ENCODE measurements at regions not wholly inside any gene's neighbourhood (a gene's known extent, or its start where the extent isn't known, plus 50 kb on each side); places are given as distances from the start of the nearest gene placed in this dataset.
"Not testable (repeated sequence)": the region's sequence is repeated elsewhere in the genome, so short reads cannot be mapped to it uniquely, and the experiment has no call there.

DNA sequence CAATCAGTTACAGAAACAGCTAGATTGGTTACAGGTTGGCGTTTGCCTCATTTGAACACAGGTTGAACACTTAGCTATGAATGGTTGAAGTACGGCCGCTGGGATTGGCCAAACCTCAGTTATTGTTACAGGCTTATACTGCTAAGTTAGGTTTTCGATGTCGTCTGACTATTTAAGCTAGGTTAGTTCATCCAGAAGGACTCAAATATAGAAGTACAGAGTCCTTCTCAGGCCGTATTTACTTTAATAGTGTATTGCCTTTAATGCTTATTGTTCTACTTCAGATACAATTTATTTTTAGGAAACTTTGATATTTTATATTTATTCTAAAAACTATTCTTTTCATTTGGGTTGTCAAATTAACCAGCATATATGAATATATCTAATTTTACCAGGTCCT is 334.7 kb downstream of the FAT4 start:
- POLR2A ChIA-PET (ENCODE audit: low non-redundant PET): no interaction called here
- DNase-seq (ENCODE audit: low spot score): no peak
- CTCF ChIA-PET: interaction anchor here (0.6 kb wide), 1 partner anchor 47 kb away, joined by 9 read pairs; no protein-coding TSS in a partner anchor
- no peak overlapping the region for H3K27ac ChIP-seq
- TF ChIP-seq, protein P1, sequence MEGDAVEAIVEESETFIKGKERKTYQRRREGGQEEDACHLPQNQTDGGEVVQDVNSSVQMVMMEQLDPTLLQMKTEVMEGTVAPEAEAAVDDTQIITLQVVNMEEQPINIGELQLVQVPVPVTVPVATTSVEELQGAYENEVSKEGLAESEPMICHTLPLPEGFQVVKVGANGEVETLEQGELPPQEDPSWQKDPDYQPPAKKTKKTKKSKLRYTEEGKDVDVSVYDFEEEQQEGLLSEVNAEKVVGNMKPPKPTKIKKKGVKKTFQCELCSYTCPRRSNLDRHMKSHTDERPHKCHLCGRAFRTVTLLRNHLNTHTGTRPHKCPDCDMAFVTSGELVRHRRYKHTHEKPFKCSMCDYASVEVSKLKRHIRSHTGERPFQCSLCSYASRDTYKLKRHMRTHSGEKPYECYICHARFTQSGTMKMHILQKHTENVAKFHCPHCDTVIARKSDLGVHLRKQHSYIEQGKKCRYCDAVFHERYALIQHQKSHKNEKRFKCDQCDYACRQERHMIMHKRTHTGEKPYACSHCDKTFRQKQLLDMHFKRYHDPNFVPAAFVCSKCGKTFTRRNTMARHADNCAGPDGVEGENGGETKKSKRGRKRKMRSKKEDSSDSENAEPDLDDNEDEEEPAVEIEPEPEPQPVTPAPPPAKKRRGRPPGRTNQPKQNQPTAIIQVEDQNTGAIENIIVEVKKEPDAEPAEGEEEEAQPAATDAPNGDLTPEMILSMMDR (conservative IDR thresholded peaks at IDR 0.05; ENCODE audit: low read depth): no peak

DNA sequence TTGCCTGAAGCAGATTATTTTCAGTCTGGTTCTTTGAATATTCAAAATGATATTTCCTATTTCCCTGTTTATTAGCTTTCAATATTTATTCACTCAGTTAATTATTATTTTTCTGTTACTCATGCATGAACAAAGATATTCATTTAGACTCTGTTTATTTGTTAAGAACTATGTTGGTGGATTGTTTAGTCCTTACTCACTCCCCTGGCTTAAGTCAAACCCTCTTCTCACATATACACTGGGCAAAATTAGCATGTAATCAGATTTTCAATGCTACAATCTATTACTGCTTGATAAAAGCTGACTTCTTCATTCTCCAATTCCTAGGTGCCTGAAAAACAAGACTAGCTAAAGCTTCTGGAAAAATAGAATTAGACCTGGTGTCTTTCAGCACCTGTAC is 335.8 kb downstream of the FAT4 start:
- POLR2A ChIA-PET (ENCODE audit: low non-redundant PET): no interaction called here
- no peak for DNase-seq (ENCODE audit: low spot score)
- no peak overlapping the region for H3K27ac ChIP-seq
- TF ChIP-seq, protein P1 (conservative IDR thresholded peaks at IDR 0.05; ENCODE audit: low read depth): no peak
- CTCF ChIA-PET: no interaction called here

DNA sequence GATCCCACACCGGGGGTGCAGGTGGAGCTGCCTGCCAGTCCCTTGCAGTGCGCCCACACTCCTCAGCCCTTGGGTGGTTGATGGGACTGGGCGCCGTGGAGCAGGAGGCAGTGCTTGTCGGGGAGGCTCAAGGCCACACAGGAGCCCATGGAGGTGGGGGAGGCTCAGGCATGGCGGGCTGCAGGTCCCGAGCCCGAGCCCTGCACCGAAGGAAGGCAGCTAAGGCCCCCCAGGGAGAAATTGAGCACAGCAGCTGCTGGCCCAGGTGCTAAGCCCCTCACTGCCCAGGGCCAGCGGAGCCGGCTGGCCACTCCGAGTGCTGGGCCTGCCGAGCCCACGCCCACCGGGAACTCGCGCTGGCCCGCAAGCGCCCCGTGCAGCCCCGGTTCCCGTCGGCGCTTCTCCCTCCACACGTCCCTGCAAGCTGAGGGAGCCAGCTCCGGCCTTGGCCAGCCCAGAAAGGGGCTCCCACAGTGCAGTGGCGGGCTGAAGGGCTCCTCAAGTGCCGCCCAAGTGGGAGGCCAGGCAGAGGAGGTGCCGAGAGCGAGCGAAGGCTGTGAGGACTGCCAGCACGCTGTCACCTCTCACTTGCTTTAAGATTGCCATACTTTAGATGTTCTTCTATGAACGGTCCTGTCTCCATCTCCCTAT is 337.1 kb downstream of the FAT4 start:
- CTCF ChIA-PET; H3K27ac ChIP-seq; DNase-seq (ENCODE audit: low spot score); POLR2A ChIA-PET (ENCODE audit: low non-redundant PET): not testable (repeated sequence)

DNA sequence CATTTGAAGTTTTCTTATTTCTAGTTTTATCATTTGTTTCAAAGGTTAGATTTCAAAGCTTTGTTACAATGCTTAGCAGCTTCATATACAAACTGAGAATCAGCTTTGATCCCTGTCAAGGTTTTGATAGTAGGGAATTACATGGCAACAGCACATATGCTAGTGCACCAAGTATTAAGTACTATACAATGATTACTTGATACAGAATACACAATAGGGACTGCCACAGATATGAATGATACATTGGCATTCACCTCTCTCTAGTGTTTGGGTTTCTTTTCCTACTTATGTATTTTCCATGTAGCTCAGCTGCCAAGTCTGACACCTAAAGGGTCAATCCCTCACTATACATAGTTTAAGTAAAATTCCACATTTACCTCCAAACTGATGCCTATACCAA is 344.0 kb downstream of the FAT4 start:
- CTCF ChIA-PET: interaction anchor here (0.7 kb wide), 1 partner anchor 1484 kb away, joined by 3 read pairs; no protein-coding TSS in a partner anchor
- no peak overlapping the region for H3K27ac ChIP-seq
- POLR2A ChIA-PET (ENCODE audit: low non-redundant PET): no interaction called here
- TF ChIP-seq, protein P1 (conservative IDR thresholded peaks at IDR 0.05; ENCODE audit: low read depth): no peak
- no peak for DNase-seq (ENCODE audit: low spot score)

DNA sequence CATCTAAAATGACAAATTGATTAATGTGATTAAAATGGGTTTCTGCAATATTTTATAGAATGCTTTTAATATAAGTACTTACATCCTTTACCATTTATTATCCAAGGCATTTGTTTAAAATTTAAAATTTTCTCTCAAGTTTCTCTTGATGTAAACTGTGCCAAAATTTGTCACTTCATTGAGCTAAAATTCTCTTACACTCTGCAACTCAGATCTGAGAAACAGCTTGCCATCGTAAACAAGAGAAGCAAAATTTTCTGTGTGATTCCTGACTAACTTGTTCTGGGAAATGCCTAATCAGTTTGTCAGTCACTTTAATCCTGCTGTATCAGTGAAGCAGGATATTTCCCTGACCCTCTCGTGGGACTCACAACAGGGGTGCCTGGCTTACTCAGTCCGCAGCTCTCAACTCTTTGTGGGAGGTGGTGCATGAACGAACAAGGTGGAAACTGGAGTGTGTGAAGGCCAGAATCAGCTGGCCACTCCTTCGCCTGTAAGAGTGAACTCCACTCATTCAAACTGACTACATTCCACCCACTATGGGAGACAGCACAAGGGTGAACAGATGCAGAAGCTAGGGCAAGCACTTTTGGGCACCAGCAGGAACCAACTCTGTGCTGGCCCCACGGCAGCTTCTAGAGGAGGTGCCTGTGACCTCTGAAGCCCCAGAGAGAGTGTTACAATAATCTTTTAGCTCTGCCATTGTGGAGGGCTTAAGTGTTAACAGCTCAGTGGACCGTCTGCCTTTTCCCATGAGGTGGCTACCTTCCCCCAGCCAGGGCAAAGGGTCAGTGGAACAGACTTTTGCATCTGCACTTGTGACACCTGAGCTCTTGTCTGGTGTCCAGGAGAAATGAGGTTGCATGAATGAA is 349.4 kb downstream of the FAT4 start:
- no peak for DNase-seq (ENCODE audit: low spot score)
- CTCF ChIA-PET: interaction anchor here (1.2 kb wide), 1 partner anchor 44 kb away, joined by 3 read pairs; no protein-coding TSS in a partner anchor
- TF ChIP-seq, protein P1 (conservative IDR thresholded peaks at IDR 0.05; ENCODE audit: low read depth): no peak
- no peak overlapping the region for H3K27ac ChIP-seq
- POLR2A ChIA-PET (ENCODE audit: low non-redundant PET): interaction anchor here (0.6 kb wide), 2 partner anchors 228 to 1405 kb away, joined by 3 to 4 read pairs; no protein-coding TSS in a partner anchor

DNA sequence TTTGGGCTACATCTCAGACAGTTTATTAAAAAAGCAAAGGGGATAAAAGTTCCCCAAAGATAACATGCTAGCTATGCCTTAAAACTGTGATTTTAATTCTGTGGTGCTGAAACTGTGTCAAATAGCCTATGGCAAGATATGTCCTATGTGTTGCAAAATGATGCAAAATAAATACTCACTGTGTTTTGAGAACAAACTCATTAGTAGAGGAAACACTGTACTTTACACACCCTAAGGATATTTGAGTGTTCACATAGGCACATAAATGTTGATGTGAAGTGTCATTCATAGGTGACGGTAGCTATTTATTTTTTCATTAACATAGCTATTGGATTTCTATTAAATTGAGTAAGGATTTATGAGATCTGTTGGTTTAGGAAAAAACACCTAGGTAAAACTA is 351.9 kb downstream of the FAT4 start:
- CTCF ChIA-PET: no interaction called here
- no peak for DNase-seq (ENCODE audit: low spot score)
- no peak overlapping the region for H3K27ac ChIP-seq
- POLR2A ChIA-PET (ENCODE audit: low non-redundant PET): no interaction called here
- TF ChIP-seq, protein P1 (conservative IDR thresholded peaks at IDR 0.05; ENCODE audit: low read depth): no peak

DNA sequence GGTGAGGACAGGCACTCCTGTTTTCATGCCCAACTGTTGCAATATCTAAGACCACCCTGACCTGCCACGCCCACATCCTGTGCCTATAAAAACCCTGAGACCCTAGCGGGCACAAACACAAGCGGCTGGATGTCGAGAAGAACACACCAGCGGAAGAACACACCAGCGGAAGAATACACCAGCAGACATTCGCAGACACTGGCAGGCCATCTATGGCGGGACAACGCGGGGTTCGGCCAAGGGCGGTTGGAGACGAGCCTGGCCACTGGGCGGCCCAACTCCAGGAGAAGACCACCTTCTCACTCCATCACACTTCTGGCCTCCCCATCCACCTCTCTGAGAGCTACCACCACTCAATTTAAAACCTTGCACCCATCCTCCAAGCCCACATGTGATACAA is 361.4 kb downstream of the FAT4 start:
- DNase-seq (ENCODE audit: low spot score): no peak
- no peak overlapping the region for H3K27ac ChIP-seq
- ChIA-PET POLR2A (ENCODE audit: low non-redundant PET) (no interaction called here), CTCF (no interaction called here)
- TF ChIP-seq, protein P1 (conservative IDR thresholded peaks at IDR 0.05; ENCODE audit: low read depth): no peak

Data from RWPE1 (cell line).